ENCODE measurements at regions not wholly inside any gene's neighbourhood (a gene's known extent, or its start where the extent isn't known, plus 50 kb on each side); places are given as distances from the start of the nearest gene placed in this dataset.

- H4K20me1 ChIP-seq (ENCODE audit: control insufficient read depth, extremely low read depth, insufficient read depth, low read length): no peaks in the 10 kb centered on the region
- H3K4me3 ChIP-seq (replicated peaks in 1 of 4; ENCODE audit: control extremely low read depth in 1 of 4, insufficient read depth in 1 of 4, low read depth in 3 of 4, low read length in 4 of 4): no peak overlapping the region
- H3K27ac ChIP-seq (ENCODE audit: insufficient read depth, low read length): no peak overlapping the region
- H3K9me3 ChIP-seq (ENCODE audit: control insufficient read depth, insufficient read depth, low read depth, low read length): no peaks in the 10 kb centered on the region
- DNase-seq (ENCODE audit: low read depth in 2 of 2): no peak
- H3K4me2 ChIP-seq (ENCODE audit: extremely low read depth, insufficient read depth, low read length): no peak overlapping the region
- H3K9ac ChIP-seq (ENCODE audit: insufficient read depth, low read length): no peak overlapping the region
- H3K79me2 ChIP-seq (ENCODE audit: control insufficient read depth, insufficient read depth, low read length): no peaks in the 10 kb centered on the region
- TF ChIP-seq CTCF (conservative IDR thresholded peaks at IDR 0.05 in 1 of 2, IDR thresholded peaks at IDR 0.05 in 1 of 2; ENCODE audit: low read depth in 1 of 2, low read length in 2 of 2) (no peak), EZH2 (IDR thresholded peaks at IDR 0.05; ENCODE audit: low read length, missing control alignments) (no peak)
- H3K4me1 ChIP-seq (ENCODE audit: control insufficient read depth, extremely low read depth, insufficient read depth, low read length): no peaks in the 10 kb centered on the region
- no peaks in the 10 kb centered on the region for H3K36me3 ChIP-seq (ENCODE audit: control insufficient read depth, insufficient read depth, low read length)
- no peak overlapping the region for H2AFZ ChIP-seq (ENCODE audit: low read length)
- H3K27me3 ChIP-seq (ENCODE audit: control insufficient read depth, insufficient read depth, low read length): peaks cover 2% of the 10 kb centered on the region
Observed at GRCh38 chr14:34376649-34377267, 85.3 kb downstream of the SPTSSA start.

- DNase-seq (ENCODE audit: low read depth in 2 of 2): peak in 1 of 2 donors; percentile 53
- Histone ChIP-seq H4K20me1 (ENCODE audit: control insufficient read depth, extremely low read depth, insufficient read depth, low read length) (no peaks in the 10 kb centered on the region), H3K27me3 (ENCODE audit: control insufficient read depth, insufficient read depth, low read length) (peaks cover 2% of the 10 kb centered on the region), H3K4me1 (ENCODE audit: control insufficient read depth, extremely low read depth, insufficient read depth, low read length) (no peaks in the 10 kb centered on the region), H3K4me3 (replicated peaks in 1 of 4; ENCODE audit: control extremely low read depth in 1 of 4, insufficient read depth in 1 of 4, low read depth in 3 of 4, low read length in 4 of 4) (no peak overlapping the region), H3K36me3 (ENCODE audit: control insufficient read depth, insufficient read depth, low read length) (no peaks in the 10 kb centered on the region), H3K9ac (ENCODE audit: insufficient read depth, low read length) (no peak overlapping the region), H3K9me3 (ENCODE audit: control insufficient read depth, insufficient read depth, low read depth, low read length) (no peaks in the 10 kb centered on the region), H3K4me2 (ENCODE audit: extremely low read depth, insufficient read depth, low read length) (no peak overlapping the region), H3K79me2 (ENCODE audit: control insufficient read depth, insufficient read depth, low read length) (no peaks in the 10 kb centered on the region), H2AFZ (ENCODE audit: low read length) (no peak overlapping the region), H3K27ac (ENCODE audit: insufficient read depth, low read length) (no peak overlapping the region)
- TF ChIP-seq EZH2 (IDR thresholded peaks at IDR 0.05; ENCODE audit: low read length, missing control alignments) (no peak), CTCF (conservative IDR thresholded peaks at IDR 0.05 in 1 of 2, IDR thresholded peaks at IDR 0.05 in 1 of 2; ENCODE audit: low read depth in 1 of 2, low read length in 2 of 2) (no peak)
Observed at GRCh38 chr14:34374998-34375740, 86.9 kb downstream of the SPTSSA start.

- H3K4me2 ChIP-seq (ENCODE audit: extremely low read depth, insufficient read depth, low read length): no peak overlapping the region
- H3K79me2 ChIP-seq (ENCODE audit: control insufficient read depth, insufficient read depth, low read length): no peaks in the 10 kb centered on the region
- no peak overlapping the region for H2AFZ ChIP-seq (ENCODE audit: low read length)
- peaks cover 6% of the 10 kb centered on the region for H3K27me3 ChIP-seq (ENCODE audit: control insufficient read depth, insufficient read depth, low read length)
- no peak for DNase-seq (ENCODE audit: low read depth in 2 of 2)
- no peak overlapping the region for H3K27ac ChIP-seq (ENCODE audit: insufficient read depth, low read length)
- H3K4me3 ChIP-seq (replicated peaks in 1 of 4; ENCODE audit: control extremely low read depth in 1 of 4, insufficient read depth in 1 of 4, low read depth in 3 of 4, low read length in 4 of 4): no peak overlapping the region
- no peaks in the 10 kb centered on the region for H3K36me3 ChIP-seq (ENCODE audit: control insufficient read depth, insufficient read depth, low read length)
- no peaks in the 10 kb centered on the region for H4K20me1 ChIP-seq (ENCODE audit: control insufficient read depth, extremely low read depth, insufficient read depth, low read length)
- no peaks in the 10 kb centered on the region for H3K9me3 ChIP-seq (ENCODE audit: control insufficient read depth, insufficient read depth, low read depth, low read length)
- H3K4me1 ChIP-seq (ENCODE audit: control insufficient read depth, extremely low read depth, insufficient read depth, low read length): no peaks in the 10 kb centered on the region
- no peak overlapping the region for H3K9ac ChIP-seq (ENCODE audit: insufficient read depth, low read length)
- TF ChIP-seq CTCF (conservative IDR thresholded peaks at IDR 0.05 in 1 of 2, IDR thresholded peaks at IDR 0.05 in 1 of 2; ENCODE audit: low read depth in 1 of 2, low read length in 2 of 2) (no peak), EZH2 (IDR thresholded peaks at IDR 0.05; ENCODE audit: low read length, missing control alignments) (no peak)
Observed at GRCh38 chr14:34373191-34373590, 88.8 kb downstream of the SPTSSA start.
